OCI-LY7 (cell line): ENCODE measurements at regions not wholly inside any gene's neighbourhood (a gene's known extent, or its start where the extent isn't known, plus 50 kb on each side); places are given as distances from the start of the nearest gene placed in this dataset.

ENCODE experiments used
- BruUV-seq: library from RNA; stranded (reverse); fragments of 400-500 nt; replicated peaks from 2 replicates; lab custom pipeline; 2021; lab: Mats Ljungman, UMichigan
- CTCF ChIA-PET: fragments of 300-600 bp; sonication (Branson Sonifier 250); formaldehyde crosslinking; loops from one replicate; lab custom pipeline; 2022; ENCODE audit warnings: antibody characterized with exemption; ENCODE audit not compliant: unreplicated experiment; lab: Charles Lee
- POLR2A ChIA-PET: fragments of 300-600 bp; sonication (Branson Sonifier 250); formaldehyde crosslinking; loops from one replicate; lab custom pipeline; 2022; ENCODE audit warnings: antibody characterized with exemption; lab: Charles Lee
- DNase-seq: peaks from one replicate; pipeline ENCODE4 v3.0.0-alpha.2; 2015; ENCODE audit warnings: low spot score
- H2AFZ ChIP-seq: fragments of 200-600 bp; sonication (generic), shearing (Covaris generic); 2 replicates; pipeline ENCODE4 v1.6.1; 2014; ENCODE audit warnings: mild to moderate bottlenecking, antibody characterized with exemption, low read length, moderate library complexity
- H3K27ac ChIP-seq: fragments of 200-600 bp; sonication (generic); 2 replicates; pipeline ENCODE4 v1.5.1; 2014; ENCODE audit warnings: mixed run types, low read depth, mild to moderate bottlenecking, moderate library complexity, low read length, inconsistent platforms; ENCODE audit not compliant: poor library complexity, severe bottlenecking
- H3K36me3 ChIP-seq: fragments of 200-600 bp; sonication (generic); 2 replicates; pipeline ENCODE4 v1.6.1; 2014; ENCODE audit warnings: mild to moderate bottlenecking, antibody characterized with exemption, low read length, moderate library complexity, mixed read lengths; ENCODE audit not compliant: insufficient read depth
- H3K4me1 ChIP-seq: fragments of 200-600 bp; sonication (generic); 2 replicates; pipeline ENCODE4 v1.5.1; 2014; ENCODE audit warnings: mild to moderate bottlenecking, low read length; ENCODE audit not compliant: insufficient read depth, poor library complexity, severe bottlenecking
- H3K4me2 ChIP-seq: fragments of 200-600 bp; sonication (generic); 2 replicates; pipeline ENCODE4 v1.6.1; 2014; ENCODE audit warnings: mild to moderate bottlenecking, low read length
- H3K4me3 ChIP-seq: fragments of 200-600 bp; sonication (generic); 2 replicates; pipeline ENCODE4 v1.5.1; 2014; ENCODE audit warnings: mild to moderate bottlenecking, low read depth, low read length; ENCODE audit not compliant: poor library complexity, severe bottlenecking
- H3K79me2 ChIP-seq: fragments of 200-600 bp; sonication (generic); 2 replicates; pipeline ENCODE4 v1.6.1; 2016; ENCODE audit warnings: low read depth, mild to moderate bottlenecking, low read length, moderate library complexity, mixed read lengths; ENCODE audit not compliant: insufficient read depth
- H3K9me2 ChIP-seq: fragments of 200-600 bp; sonication (generic); 2 replicates; pipeline ENCODE4 v1.6.1; 2016; ENCODE audit warnings: mild to moderate bottlenecking, low read length, mixed read lengths; ENCODE audit not compliant: insufficient read depth
- H3K9me3 ChIP-seq: fragments of 200-600 bp; sonication (generic); 2 replicates; pipeline ENCODE4 v1.6.1; 2014; ENCODE audit warnings: mild to moderate bottlenecking, mixed run types, low read length, mixed read lengths
- H4K20me1 ChIP-seq: fragments of 200-600 bp; sonication (generic); 2 replicates; pipeline ENCODE4 v1.6.1; 2014; ENCODE audit warnings: mild to moderate bottlenecking, antibody characterized with exemption, low read length, moderate library complexity, mixed read lengths; ENCODE audit not compliant: insufficient read depth
- CTCF ChIP-seq: fragments of 200-600 bp; sonication (generic); conservative IDR thresholded peaks from 2 replicates; pipeline ENCODE4 v1.5.1; 2014; ENCODE audit warnings: mild to moderate bottlenecking, antibody characterized with exemption, low read length, moderate library complexity, mixed read lengths
- EZH2phosphoT487 ChIP-seq: fragments of 200-600 bp; sonication (generic); IDR thresholded peaks from 2 replicates; pipeline ENCODE4 v1.6.1; 2018; ENCODE audit warnings: low read depth, borderline replicate concordance, mild to moderate bottlenecking, mixed run types, antibody characterized with exemption, low read length, moderate library complexity, mixed read lengths
- intact Hi-C: fragments of 100-400 bp; cut with micrococcal nuclease; formaldehyde crosslinking; loops from one replicate; pipeline ENCODE4 v1.10.0; 2022; ENCODE audit not compliant: unreplicated experiment

- intact Hi-C loops, result no loop called here
- BruUV-seq, result no TSS peak
- POLR2A ChIA-PET, result interaction anchor here (0.6 kb wide), 1 partner anchor 228 kb away, joined by 3 read pairs; no protein-coding TSS in a partner anchor
Measured at GRCh38 chr13:51525567-51526167, 58.6 kb upstream of the WDFY2 start.

DNA sequence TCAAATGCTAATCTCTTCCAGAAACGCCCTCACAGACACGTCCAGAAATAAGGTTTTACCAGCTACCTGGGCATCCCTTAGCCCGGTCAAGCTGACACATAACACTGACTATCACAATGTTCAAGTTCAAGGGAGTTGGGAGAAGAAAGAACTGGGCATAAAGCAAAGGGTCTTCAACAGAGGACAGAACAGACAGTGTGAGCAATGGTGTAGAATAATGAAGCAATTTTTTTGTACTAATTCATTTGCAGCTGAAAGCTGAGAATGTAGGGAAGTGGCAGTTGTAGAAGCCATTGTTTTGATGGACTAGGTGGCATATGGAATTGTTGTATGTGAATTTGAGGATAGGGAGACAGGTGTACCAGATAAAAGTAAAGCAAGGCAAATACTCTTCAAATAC, 58.1 kb upstream of the WDFY2 start:
- no peaks in the 10 kb centered on the region for H3K9me2 ChIP-seq
- CTCF ChIA-PET, result no interaction called here
- no peak overlapping the region for H3K4me3 ChIP-seq
- H3K27ac ChIP-seq, result no peak overlapping the region
- no peaks in the 10 kb centered on the region for H3K9me3 ChIP-seq
- no peak for DNase-seq
- POLR2A ChIA-PET, result interaction anchor here (0.5 to 0.6 kb wide), 2 partner anchors 142 to 228 kb away, joined by 3 to 4 read pairs; no protein-coding TSS in a partner anchor
- BruUV-seq, result no TSS peak
- no peak overlapping the region for H3K4me2 ChIP-seq
- TF ChIP-seq CTCF, result no peak
- TF ChIP-seq EZH2phosphoT487, result no peak
- no peaks in the 10 kb centered on the region for H3K4me1 ChIP-seq
- H3K79me2 ChIP-seq, result no peaks in the 10 kb centered on the region
- intact Hi-C loops, result no loop called here
- no peaks in the 10 kb centered on the region for H3K36me3 ChIP-seq
- no peak overlapping the region for H2AFZ ChIP-seq
- H4K20me1 ChIP-seq, result no peaks in the 10 kb centered on the region

More at GRCh38 chr13:51525567-51526167, 58.6 kb upstream of the WDFY2 start:
- H3K36me3 ChIP-seq, result no peaks in the 10 kb centered on the region
- TF ChIP-seq EZH2phosphoT487, result no peak
- H4K20me1 ChIP-seq, result no peaks in the 10 kb centered on the region
- H3K4me2 ChIP-seq, result no peak overlapping the region
- no peak overlapping the region for H3K4me3 ChIP-seq
- no peaks in the 10 kb centered on the region for H3K79me2 ChIP-seq
- no peaks in the 10 kb centered on the region for H3K4me1 ChIP-seq
- DNase-seq, result no peak
- H3K27ac ChIP-seq, result no peak overlapping the region
- no peaks in the 10 kb centered on the region for H3K9me3 ChIP-seq
- no peaks in the 10 kb centered on the region for H3K9me2 ChIP-seq
- CTCF ChIA-PET, result no interaction called here
- no peak overlapping the region for H2AFZ ChIP-seq

GRCh38 chr13:51532736-51533197, 51.5 kb upstream of the WDFY2 start:
- Histone ChIP-seq H3K4me2 (no peak overlapping the region), H3K4me1 (no peaks in the 10 kb centered on the region), H2AFZ (no peak overlapping the region), H4K20me1 (no peaks in the 10 kb centered on the region), H3K27ac (no peak overlapping the region), H3K9me3 (no peaks in the 10 kb centered on the region), H3K4me3 (no peak overlapping the region), H3K9me2 (no peaks in the 10 kb centered on the region), H3K79me2 (no peaks in the 10 kb centered on the region), H3K36me3 (no peaks in the 10 kb centered on the region)
- ChIA-PET CTCF (no interaction called here), POLR2A (no interaction called here)
- TF ChIP-seq CTCF (no peak), EZH2phosphoT487 (no peak)
- intact Hi-C loops, result no loop called here
- BruUV-seq, result no TSS peak
- no peak for DNase-seq
